Stimulated activated naive CD8-positive, alpha-beta T cell treated with anti-CD3 and anti-CD28 coated beads, Interleukin-15, amount 100 ng/mL, for 72 hours (primary cell): ENCODE measurements at regions not wholly inside any gene's neighbourhood (a gene's known extent, or its start where the extent isn't known, plus 50 kb on each side); places are given as distances from the start of the nearest gene placed in this dataset.

Experiments
- ATAC-seq: fragments of 150-1000 bp; cut with Tn5 transposase; 2 replicates; pipeline ENCODE4 v1.10.0; 2021; ENCODE audit warnings: mild to moderate bottlenecking, moderate library complexity
- DNase-seq, 2 donors: peaks; one replicate each; pipeline ENCODE4 v3.0.0; 2021 to 2022
- H3K27ac Mint-ChIP-seq, 2 donors: one replicate each; pipeline ENCODE4 v1.8.0; 2022; ENCODE audit warnings: mild to moderate bottlenecking in 2 of 2, mixed read lengths in 2 of 2, moderate library complexity in 2 of 2
- H3K27me3 Mint-ChIP-seq: one replicate; pipeline ENCODE4 v1.8.0; 2022; ENCODE audit warnings: mixed read lengths
- H3K4me1 Mint-ChIP-seq: one replicate; pipeline ENCODE4 v1.8.0; 2022; ENCODE audit warnings: mild to moderate bottlenecking, mixed read lengths
- H3K4me3 Mint-ChIP-seq, 2 donors: one replicate each; pipeline ENCODE4 v1.8.0; 2022; ENCODE audit warnings: mild to moderate bottlenecking in 2 of 2, mixed read lengths in 2 of 2, moderate library complexity in 1 of 2
- H3K9me3 Mint-ChIP-seq, 2 donors: one replicate each; pipeline ENCODE4 v1.8.0; 2022; ENCODE audit warnings: mixed read lengths in 2 of 2

- ATAC-seq, result no peak
- H3K27me3 Mint-ChIP-seq, result no peaks in the 10 kb centered on the region
- no peak overlapping the region for H3K4me3 Mint-ChIP-seq
- no peak for DNase-seq
- peaks cover 0 to 4% of the 10 kb centered on the region in 2 donors for H3K9me3 Mint-ChIP-seq
- no peaks in the 10 kb centered on the region for H3K4me1 Mint-ChIP-seq
- no peak overlapping the region for H3K27ac Mint-ChIP-seq
Observed at GRCh38 chr14:51538973-51539372, 112.7 kb upstream of the FRMD6 start.

- no peak overlapping the region for H3K27ac Mint-ChIP-seq
Observed at GRCh38 chr14:51539571-51540037, 112.1 kb upstream of the FRMD6 start.

GRCh38 chr14:51540364-51540763 lies 111.3 kb upstream of the FRMD6 start:
- Mint-ChIP-seq H3K27ac (no peak overlapping the region), H3K4me3 (no peak overlapping the region), H3K27me3 (no peaks in the 10 kb centered on the region), H3K9me3 (no peaks in the 10 kb centered on the region), H3K4me1 (no peaks in the 10 kb centered on the region)
- DNase-seq (no peak), ATAC-seq (no peak)

More at GRCh38 chr14:51539571-51540037, 112.1 kb upstream of the FRMD6 start:
- no peak overlapping the region for H3K4me3 Mint-ChIP-seq
- H3K27me3 Mint-ChIP-seq, result no peaks in the 10 kb centered on the region
- no peaks in the 10 kb centered on the region for H3K4me1 Mint-ChIP-seq
- DNase-seq (no peak), ATAC-seq (no peak)
- H3K9me3 Mint-ChIP-seq, result peaks cover 0 to 2% of the 10 kb centered on the region in 2 donors

- Mint-ChIP-seq H3K4me3 (no peak overlapping the region), H3K27me3 (peaks cover 8% of the 10 kb centered on the region), H3K27ac (no peak overlapping the region), H3K4me1 (no peaks in the 10 kb centered on the region), H3K9me3 (no peaks in the 10 kb centered on the region)
- DNase-seq (no peak), ATAC-seq (no peak)
Observed at GRCh38 chr14:51544471-51544870, 107.2 kb upstream of the FRMD6 start.

- no peaks in the 10 kb centered on the region for H3K4me1 Mint-ChIP-seq
- DNase-seq, result no peak
- H3K4me3 Mint-ChIP-seq, result no peak overlapping the region
- H3K27me3 Mint-ChIP-seq, result peaks cover 8% of the 10 kb centered on the region
- ATAC-seq, result no peak
- no peak overlapping the region for H3K27ac Mint-ChIP-seq
- no peaks in the 10 kb centered on the region for H3K9me3 Mint-ChIP-seq
Observed at GRCh38 chr14:51544901-51545300, 106.8 kb upstream of the FRMD6 start.

GRCh38 chr14:51545396-51545795 lies 106.3 kb upstream of the FRMD6 start:
- H3K9me3 Mint-ChIP-seq, result no peaks in the 10 kb centered on the region
- H3K4me1 Mint-ChIP-seq, result no peaks in the 10 kb centered on the region
- DNase-seq (no peak), ATAC-seq (no peak)
- H3K4me3 Mint-ChIP-seq, result no peak overlapping the region
- no peak overlapping the region for H3K27ac Mint-ChIP-seq
- H3K27me3 Mint-ChIP-seq, result peaks cover 8% of the 10 kb centered on the region

- no peaks in the 10 kb centered on the region for H3K9me3 Mint-ChIP-seq
- H3K27me3 Mint-ChIP-seq, result peaks cover 8% of the 10 kb centered on the region
- no peak overlapping the region for H3K27ac Mint-ChIP-seq
- no peak for ATAC-seq
- no peak overlapping the region for H3K4me3 Mint-ChIP-seq
- H3K4me1 Mint-ChIP-seq, result no peaks in the 10 kb centered on the region
- no peak for DNase-seq
Observed at GRCh38 chr14:51546099-51546498, 105.6 kb upstream of the FRMD6 start.

GRCh38 chr14:51546603-51547258 lies 105.0 kb upstream of the FRMD6 start:
- Mint-ChIP-seq H3K4me1 (no peaks in the 10 kb centered on the region), H3K4me3 (no peak overlapping the region), H3K27ac (no peak overlapping the region), H3K9me3 (no peaks in the 10 kb centered on the region), H3K27me3 (peaks cover 8% of the 10 kb centered on the region)
- DNase-seq (no peak), ATAC-seq (no peak)

GRCh38 chr14:51547260-51547659 lies 104.5 kb upstream of the FRMD6 start:
- no peaks in the 10 kb centered on the region for H3K4me1 Mint-ChIP-seq
- H3K27me3 Mint-ChIP-seq, result peaks cover 8% of the 10 kb centered on the region
- H3K9me3 Mint-ChIP-seq, result no peaks in the 10 kb centered on the region
- DNase-seq, result no peak
- ATAC-seq, result no peak
- H3K27ac Mint-ChIP-seq, result no peak overlapping the region
- no peak overlapping the region for H3K4me3 Mint-ChIP-seq

- Mint-ChIP-seq H3K4me3 (no peak overlapping the region), H3K9me3 (no peaks in the 10 kb centered on the region), H3K27ac (no peak overlapping the region), H3K27me3 (peaks cover 11% of the 10 kb centered on the region), H3K4me1 (no peaks in the 10 kb centered on the region)
- ATAC-seq (no peak), DNase-seq (no peak)
Observed at GRCh38 chr14:51547701-51548100, 104.0 kb upstream of the FRMD6 start.

GRCh38 chr14:51548187-51548586 lies 103.5 kb upstream of the FRMD6 start:
- Mint-ChIP-seq H3K27ac (no peak overlapping the region), H3K27me3 (peaks cover 14% of the 10 kb centered on the region), H3K4me3 (no peak overlapping the region), H3K9me3 (no peaks in the 10 kb centered on the region), H3K4me1 (no peaks in the 10 kb centered on the region)
- DNase-seq (no peak), ATAC-seq (no peak)

GRCh38 chr14:51550636-51551035 lies 101.1 kb upstream of the FRMD6 start:
- H3K27ac Mint-ChIP-seq, result no peak overlapping the region

GRCh38 chr14:51552275-51552674 lies 99.4 kb upstream of the FRMD6 start:
- no peaks in the 10 kb centered on the region for H3K4me1 Mint-ChIP-seq

More at GRCh38 chr14:51550636-51551035, 101.1 kb upstream of the FRMD6 start:
- no peak overlapping the region for H3K4me3 Mint-ChIP-seq
- H3K4me1 Mint-ChIP-seq, result no peaks in the 10 kb centered on the region
- no peaks in the 10 kb centered on the region for H3K9me3 Mint-ChIP-seq
- peaks cover 14% of the 10 kb centered on the region for H3K27me3 Mint-ChIP-seq
- no peak for ATAC-seq
- no peak for DNase-seq

GRCh38 chr14:51552768-51553404 lies 98.8 kb upstream of the FRMD6 start:
- H3K27ac Mint-ChIP-seq, result peak overlapping the region in 1 of 2 donors; percentile 54
- H3K9me3 Mint-ChIP-seq, result no peaks in the 10 kb centered on the region
- H3K4me1 Mint-ChIP-seq, result no peaks in the 10 kb centered on the region
- ATAC-seq, result no peak
- H3K4me3 Mint-ChIP-seq, result no peak overlapping the region
- peaks cover 6% of the 10 kb centered on the region for H3K27me3 Mint-ChIP-seq
- no peak for DNase-seq

More at GRCh38 chr14:51552275-51552674, 99.4 kb upstream of the FRMD6 start:
- Mint-ChIP-seq H3K27me3 (peaks cover 10% of the 10 kb centered on the region), H3K4me3 (no peak overlapping the region), H3K27ac (no peak overlapping the region), H3K9me3 (no peaks in the 10 kb centered on the region)
- ATAC-seq (no peak), DNase-seq (no peak)

GRCh38 chr14:51554339-51554920 lies 97.3 kb upstream of the FRMD6 start:
- Mint-ChIP-seq H3K27me3 (peaks cover 6% of the 10 kb centered on the region), H3K4me3 (no peak overlapping the region), H3K27ac (no peak overlapping the region), H3K9me3 (no peaks in the 10 kb centered on the region), H3K4me1 (no peaks in the 10 kb centered on the region)
- no peak for ATAC-seq
- no peak for DNase-seq

- peaks cover 6% of the 10 kb centered on the region for H3K27me3 Mint-ChIP-seq
- no peaks in the 10 kb centered on the region for H3K9me3 Mint-ChIP-seq
- no peak overlapping the region for H3K27ac Mint-ChIP-seq
Observed at GRCh38 chr14:51554953-51555352, 96.8 kb upstream of the FRMD6 start.

More at GRCh38 chr14:51554953-51555352, 96.8 kb upstream of the FRMD6 start:
- Mint-ChIP-seq H3K4me1 (no peaks in the 10 kb centered on the region), H3K4me3 (no peak overlapping the region)
- ATAC-seq (no peak), DNase-seq (no peak)
